SIG-M5 treated with dmso at 0.1 percent for 504 hours (cell line): ENCODE measurements at regions not wholly inside any gene's neighbourhood (a gene's known extent, or its start where the extent isn't known, plus 50 kb on each side); places are given as distances from the start of the nearest gene placed in this dataset.
"Not testable (repeated sequence)": the region's sequence is repeated elsewhere in the genome, so short reads cannot be mapped to it uniquely, and the experiment has no call there.

ENCODE experiments used
- DNase-seq: peaks from one replicate; lab custom pipeline; 2025; ENCODE audit not compliant: unreplicated experiment; lab: John Stamatoyannopoulos, UW

GRCh38 chr5:33205079-33205478 is 235.7 kb upstream of the TARS1 start:
- DNase-seq: no peak

- no peak for DNase-seq
Observed at GRCh38 chr5:33205727-33206410, 234.9 kb upstream of the TARS1 start.

DNA sequence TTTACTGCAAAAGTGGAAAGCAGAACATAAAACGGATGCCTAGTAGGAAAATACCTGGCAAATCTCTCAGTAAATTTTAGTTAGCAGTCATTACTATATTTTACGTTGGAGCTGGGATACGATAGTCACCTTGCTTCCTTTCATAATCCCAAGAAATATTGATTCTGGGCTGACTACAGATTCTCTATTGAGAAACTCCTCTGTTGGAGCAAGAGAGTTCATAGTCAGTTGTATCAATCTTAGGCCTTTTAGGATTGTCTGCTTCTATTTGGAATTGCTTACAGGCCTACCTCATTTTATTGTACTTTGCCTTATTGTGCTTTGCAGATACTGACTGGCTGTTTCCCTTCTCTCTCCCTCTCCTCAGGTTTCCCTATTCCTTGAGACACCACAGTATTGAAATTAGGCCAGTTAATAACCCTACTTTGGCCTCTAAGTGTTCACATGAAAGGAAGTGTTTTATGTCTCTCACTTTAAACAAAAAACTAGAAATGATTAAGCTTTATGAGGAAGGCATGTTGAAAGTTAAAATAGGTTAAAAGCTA is 233.7 kb upstream of the TARS1 start:
- DNase-seq: no peak

- DNase-seq: no peak
Observed at GRCh38 chr5:33209252-33209651, 231.5 kb upstream of the TARS1 start.

GRCh38 chr5:33210221-33210620 is 230.5 kb upstream of the TARS1 start:
- not testable (repeated sequence) for DNase-seq

DNA sequence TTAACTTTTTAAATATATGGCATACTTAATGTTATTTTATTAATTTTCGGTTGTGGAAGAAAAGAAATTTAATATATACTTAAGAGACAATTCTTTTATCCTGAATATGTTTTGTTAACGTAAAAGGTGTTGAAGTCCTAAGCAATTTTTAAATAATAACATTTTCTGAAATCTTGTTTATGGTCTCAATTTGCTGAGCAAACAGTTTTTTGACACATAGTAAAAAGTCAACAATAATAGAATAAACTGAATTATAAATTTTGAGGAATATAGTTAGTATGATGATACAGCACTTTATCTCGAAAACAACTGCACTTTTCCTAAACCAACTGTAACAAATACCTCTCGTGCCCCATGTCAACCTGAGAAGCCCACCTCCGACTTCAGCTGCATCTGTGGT is 229.8 kb upstream of the TARS1 start:
- DNase-seq: no peak

DNA sequence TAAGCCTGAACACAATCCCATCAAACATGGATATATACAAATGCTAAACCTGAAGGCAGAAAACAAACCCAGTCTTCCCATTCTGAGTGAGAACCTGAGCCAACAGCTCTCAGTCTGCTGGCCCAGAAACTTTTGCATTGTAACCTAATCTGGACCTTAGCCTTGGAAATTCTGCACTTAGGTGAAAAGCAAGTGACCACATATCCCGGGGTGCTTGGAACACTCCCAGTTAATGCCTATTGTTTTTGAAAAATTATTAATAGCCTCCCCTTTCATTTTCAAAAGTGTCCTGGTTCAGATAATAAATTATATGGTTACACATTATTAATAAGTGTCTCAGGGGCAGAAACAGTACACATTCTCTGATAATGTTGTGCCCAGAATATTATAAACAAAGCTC is 228.3 kb upstream of the TARS1 start:
- no peak for DNase-seq

DNA sequence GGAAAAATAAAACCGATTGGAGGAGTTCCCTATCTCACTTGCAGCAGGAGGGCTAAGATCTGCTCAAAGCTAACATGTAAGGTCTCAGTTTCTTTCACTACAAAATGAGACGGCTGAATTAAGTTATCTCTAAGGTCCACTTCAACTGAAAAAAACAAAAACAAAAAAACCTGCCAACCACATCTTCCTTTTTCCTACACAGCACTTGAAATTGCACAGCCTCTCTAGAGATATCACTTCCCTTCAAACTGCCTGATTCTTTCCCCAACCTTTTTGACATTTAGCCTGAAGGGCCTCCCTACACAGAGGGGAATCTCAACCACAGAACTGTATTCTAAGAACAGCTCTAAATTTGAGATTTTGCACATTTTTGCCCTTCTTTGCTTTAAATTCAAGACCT is 227.9 kb upstream of the TARS1 start:
- no peak for DNase-seq

DNA sequence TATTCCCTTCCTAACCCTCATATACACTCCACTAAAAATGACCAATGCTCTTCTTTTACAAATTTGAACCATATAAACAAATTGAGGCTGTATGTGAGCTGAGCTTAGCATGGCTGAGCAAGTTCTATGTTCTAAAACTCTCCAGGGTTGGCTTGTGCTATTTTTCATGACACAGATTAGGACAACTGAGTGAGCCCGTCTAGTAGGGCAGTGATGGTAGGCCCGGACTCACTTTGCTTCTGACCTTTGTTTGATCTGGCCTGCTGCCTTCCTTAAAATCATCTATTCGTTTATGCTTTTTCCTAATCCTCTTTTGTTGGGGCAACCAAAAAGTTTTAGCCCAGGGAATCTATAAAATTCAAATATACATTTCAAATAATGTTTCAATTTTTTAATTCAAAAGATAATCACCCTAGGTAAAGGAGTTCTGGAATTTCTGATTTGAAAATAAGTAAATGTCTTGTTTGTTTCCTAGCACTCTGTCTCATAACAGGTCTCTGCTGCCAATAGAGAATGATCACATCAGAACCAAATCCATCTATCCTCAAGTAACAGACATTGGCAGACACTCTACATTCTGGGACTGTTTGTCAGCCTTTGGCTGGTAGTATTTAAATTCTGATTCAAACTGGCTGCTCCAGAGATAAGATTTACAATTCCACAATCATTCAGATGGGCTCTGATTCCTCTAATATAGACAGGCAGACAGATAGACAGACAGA is 217.0 kb upstream of the TARS1 start:
- DNase-seq: no peak

- no peak for DNase-seq
Observed at GRCh38 chr5:33224285-33224961, 216.3 kb upstream of the TARS1 start.

DNA sequence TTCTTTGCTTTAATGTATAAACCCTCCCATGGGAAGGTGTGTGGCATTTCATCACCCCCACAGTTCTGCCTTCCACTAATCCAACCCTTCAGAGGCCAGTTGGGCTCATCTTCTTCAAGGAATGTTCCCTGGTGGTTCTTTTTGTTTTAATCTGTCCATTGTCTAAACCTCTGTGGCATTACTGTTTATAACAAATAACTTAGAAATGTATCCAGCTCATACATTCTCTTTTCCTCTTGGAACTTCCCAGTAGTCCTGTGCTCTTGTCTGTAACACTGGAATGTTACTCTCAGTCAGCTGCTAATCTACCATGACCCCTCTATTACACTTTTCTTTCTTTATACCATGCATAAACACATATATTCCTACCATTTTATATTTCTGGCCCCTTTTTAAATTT is 213.5 kb upstream of the TARS1 start:
- DNase-seq: no peak

DNA sequence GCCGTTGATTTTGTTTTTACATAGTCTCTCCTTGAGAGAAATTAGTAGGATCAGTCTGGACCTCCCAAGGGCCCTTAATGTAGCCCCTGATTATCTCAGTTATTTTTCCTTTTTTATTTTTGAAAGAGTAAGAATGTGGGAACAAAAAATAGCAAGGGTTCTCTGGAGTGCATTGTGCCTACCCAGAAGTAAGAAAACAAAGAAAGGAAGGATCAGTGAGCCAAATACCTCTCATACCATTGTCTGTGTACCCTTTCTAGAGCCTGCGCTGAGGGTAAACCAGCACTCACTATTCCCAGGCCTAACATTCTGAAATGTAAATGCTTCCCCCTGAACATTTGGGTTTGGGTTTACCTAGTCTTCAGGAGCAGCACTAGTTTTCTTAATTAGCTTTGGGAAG is 213.0 kb upstream of the TARS1 start:
- DNase-seq: no peak

DNA sequence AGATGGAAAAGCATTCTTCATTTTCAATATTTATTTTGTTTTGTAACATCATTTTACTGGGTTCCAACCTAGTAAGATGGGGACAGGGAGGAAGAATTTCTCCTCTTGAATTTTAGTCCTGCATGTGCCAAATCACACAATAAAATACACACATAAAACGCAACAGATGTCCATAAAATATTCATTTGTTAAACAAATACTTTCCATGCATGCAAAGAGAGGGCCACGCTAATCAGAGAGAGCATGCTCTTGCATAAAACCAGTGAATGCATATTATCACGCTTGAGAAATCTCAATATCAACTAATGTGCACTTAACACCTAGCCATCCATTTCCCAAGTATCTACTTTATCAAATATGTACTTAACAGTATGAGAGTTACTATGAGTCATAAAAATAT is 212.6 kb upstream of the TARS1 start:
- DNase-seq: no peak

DNA sequence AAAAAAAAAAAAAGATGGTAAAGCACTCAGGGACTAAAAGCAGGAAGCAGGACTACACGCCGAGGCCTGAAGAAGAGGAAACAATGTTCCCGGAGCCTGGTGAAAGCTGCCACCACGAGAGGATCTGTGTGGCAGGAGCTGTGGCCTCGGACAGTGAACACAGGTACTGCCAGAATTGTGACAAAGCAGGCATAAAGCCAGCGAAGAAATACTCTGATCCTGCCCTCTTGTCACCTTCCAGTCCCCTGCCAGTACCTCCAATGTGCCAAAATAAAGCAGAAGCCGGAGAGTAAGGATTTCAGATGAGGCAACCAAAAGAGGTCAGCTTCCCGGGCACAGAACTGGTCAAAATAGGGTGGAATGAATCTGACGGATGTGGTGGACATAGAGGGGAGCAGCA is 211.5 kb upstream of the TARS1 start:
- no peak for DNase-seq

DNA sequence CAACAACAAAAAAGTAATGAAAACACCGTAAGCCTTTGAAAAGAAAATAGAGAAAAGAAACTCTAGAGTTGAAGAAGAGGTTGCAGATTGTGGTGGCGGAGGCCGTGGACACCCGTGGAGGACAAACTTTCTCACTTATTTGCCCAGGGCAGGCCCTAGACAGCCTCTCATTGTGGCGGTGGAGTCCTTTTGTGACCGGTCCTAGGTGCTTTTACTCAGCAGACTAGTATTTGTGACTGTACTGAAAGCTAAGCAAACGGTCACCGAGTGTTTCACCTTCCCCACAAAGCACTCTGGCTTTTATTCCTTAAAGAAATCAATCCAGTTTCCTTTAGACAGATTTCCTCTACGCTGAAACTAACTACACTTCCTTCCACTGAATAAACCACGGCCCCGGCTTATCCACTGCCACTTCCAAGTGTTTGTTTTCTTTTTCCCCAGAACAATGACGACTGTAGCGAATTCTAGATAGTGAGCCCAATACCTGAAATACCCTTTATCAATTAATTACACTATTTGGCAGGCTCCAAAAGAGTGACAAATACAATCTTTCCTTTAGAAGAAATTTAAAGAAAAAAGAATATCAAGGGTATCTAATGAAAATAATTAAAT is 210.2 kb upstream of the TARS1 start:
- DNase-seq: no peak

DNA sequence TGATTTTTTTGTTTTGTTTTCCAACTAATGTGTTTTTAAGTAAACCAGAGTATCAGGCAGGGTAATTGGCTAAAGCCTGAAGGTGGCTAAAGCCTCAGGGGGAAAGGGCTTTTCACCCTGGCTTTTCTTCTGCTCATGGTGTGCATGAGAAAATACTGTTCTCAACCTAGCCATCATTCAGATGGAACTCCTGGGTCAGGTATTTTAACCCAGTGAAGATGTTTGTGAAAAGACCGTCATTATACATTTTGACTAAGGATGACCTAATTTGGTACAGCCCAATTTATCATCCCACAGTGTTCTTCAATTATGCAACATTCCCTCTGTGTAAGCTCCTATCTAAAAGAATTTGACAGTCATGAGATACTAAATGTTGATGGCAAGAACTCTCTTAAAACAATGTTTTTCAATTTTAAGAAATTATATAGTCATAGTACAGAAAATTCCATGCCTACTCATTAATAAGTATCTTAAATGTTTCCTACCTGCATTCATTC is 209.5 kb upstream of the TARS1 start:
- no peak for DNase-seq

- no peak for DNase-seq
Observed at GRCh38 chr5:33231935-33232334, 208.8 kb upstream of the TARS1 start.

- no peak for DNase-seq
Observed at GRCh38 chr5:33232731-33233505, 207.8 kb upstream of the TARS1 start.

DNA sequence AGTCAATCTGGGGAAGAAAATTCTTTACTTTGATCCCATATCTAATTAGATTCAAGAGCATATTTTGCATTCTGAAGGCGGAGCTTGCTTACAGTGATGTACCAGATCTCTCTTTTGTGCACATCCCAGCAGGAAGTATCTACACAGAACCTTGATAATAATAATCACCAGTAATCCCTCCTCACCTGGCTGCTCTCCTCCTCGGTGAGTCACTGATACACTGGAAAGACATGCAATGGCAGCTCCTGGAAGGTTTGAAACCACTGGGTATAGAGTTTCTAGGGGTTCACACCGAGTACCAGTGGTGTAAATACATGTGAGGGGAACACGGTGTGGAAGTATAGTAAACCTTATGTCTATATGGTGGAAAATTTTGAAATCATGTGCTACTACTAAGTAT is 205.5 kb upstream of the TARS1 start:
- DNase-seq: no peak

DNA sequence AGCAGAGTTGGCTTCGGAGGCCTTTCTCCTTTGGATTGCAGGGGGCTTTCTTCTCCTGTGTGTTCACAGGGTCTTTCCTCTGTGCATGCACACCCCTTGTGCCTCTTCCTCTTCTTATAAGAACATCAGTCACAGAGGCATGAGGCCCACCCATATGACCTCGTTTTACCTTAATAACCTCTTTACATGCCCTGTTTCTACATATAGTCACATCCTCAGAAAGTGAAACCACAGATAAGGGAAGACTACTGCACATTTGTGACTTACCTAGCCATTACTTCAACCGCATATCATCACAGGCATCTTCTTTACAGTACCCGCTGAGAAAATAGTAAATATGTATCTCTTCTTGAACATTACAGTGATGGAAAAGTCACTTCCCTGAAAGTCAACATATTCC is 204.9 kb upstream of the TARS1 start:
- no peak for DNase-seq

GRCh38 chr5:33237471-33237870 is 203.3 kb upstream of the TARS1 start:
- no peak for DNase-seq
